Hematopoietic multipotent progenitor cell treated with erythropoietin and hydrocortisone succinate and interleukin-3 and kit ligand, for 4 days (in vitro differentiated cells): ENCODE measurements at regions not wholly inside any gene's neighbourhood (a gene's known extent, or its start where the extent isn't known, plus 50 kb on each side); places are given as distances from the start of the nearest gene placed in this dataset.

Experiments
- DNase-seq: peaks from one replicate; pipeline ENCODE4 v3.0.0-alpha.2; 2015

DNA sequence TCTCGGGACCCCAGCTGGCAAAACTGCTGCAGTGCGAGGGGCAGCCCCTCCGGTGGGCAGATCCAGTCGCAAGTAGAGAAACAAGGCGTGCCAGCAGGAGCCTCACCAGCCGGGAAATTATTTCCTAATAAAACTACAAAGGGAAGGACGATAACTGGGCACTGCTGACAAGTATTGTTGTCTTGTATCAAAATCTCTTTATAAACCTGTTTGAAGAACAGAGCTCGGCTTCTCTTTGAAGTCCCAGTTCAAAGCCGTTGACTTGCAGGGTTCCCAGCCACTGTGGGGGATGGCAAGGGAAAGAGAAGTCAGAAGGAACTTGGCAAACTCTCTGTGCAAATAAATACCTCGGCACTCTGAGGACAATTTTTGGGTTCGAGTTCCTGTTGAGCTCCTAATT, 504.5 kb downstream of the CD83 start:
- no peak for DNase-seq

DNA sequence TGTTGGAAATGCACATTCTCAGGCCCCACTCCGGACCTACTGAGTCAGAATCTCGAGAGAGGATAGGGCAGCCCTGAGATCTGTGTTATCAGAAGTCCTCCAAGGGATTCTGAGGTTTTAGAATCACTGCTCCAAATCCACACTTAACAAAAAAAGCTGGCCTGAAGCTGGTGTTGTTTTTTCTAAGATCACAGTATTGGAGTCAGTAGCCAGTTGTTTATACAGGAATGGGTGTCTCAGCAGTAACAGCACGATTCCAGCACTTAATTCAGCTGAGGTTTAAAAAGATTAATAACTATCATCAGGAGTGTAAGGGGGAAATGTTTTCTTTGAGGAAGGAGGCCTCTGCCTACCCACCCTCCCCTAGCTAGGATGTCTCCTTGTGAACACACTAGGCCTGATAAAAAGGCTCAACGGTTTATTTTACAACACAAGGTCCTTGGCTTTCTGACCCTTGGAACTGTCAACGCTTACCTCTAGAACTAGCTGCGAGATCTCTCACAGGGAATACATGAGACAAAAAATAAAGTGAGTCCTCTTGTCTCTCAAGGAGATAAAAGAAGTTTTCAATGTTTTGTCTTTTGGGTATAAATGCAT, 505.4 kb downstream of the CD83 start:
- no peak for DNase-seq

DNA sequence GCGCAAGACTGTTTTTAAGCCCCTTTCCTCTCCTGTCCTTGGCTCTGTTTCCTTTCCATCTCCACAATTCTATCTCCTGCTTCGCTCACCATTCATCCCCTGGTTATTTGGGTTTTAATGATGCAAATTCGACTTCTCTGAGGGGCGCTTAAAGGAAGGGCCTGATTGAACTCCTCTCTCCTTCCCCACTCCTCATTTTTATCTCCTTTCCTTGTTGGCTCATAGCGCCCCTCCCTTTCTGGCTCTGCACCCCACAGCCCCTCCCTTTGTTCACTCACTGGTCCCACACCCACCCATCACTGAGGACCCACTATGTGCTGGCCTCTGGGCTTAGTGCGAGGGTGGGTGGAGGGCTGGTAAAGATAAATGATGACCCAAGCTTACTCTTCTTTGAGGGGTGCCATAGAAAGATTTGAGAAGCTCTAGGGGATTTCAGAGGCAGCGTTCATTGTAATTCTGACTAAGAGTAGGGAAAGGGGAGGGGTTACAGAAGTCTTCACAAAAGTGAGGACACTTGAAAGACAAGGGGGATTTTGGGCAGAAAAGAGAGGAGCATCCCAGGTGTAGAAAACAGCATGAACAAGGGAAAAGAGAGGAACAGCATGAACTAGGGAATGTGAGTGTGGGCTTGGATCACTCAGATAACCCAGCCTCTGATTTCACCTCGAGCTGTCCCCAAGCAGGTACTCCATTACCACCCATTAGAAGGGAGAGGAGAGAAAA, 507.8 kb downstream of the CD83 start:
- DNase-seq = no peak

DNA sequence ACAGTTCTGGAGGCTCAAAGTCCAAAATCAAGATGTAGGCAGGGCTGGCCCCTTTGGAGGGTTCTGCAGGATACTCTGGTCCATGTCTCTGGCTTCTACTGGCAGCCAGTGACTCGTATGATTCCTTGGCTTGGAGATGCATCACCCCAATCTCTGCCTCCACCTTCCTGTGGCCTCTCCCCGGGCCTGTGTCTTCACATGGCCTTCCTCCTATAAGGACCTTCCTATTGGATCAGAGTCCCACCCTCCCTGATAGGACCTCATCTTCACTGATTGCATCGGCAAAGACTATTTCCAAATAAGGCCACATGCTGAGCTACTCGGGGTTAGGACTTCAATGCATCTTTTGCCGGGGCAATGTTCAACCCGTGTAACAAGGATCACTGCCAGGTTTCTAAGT, 509.0 kb downstream of the CD83 start:
- no peak for DNase-seq

DNA sequence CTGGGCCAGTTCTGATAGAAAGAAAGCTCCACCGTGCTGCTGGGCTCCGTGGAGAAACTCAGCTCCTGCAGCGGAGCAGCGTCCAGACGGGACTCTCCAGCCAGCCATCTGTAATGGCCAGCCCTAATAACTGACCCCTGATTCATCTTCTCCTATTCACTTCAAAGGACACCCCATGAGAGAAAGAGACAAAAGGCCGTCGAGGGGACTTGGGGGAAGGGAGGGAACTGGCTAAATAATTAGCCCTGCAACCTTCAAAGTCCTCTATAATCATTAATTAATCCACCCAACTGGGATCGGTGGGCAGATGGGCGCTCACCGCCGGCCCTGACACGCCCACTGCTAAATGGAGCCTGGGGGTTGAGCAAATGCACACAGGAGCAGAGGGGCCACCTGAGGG, 512.4 kb downstream of the CD83 start:
- no peak for DNase-seq

DNA sequence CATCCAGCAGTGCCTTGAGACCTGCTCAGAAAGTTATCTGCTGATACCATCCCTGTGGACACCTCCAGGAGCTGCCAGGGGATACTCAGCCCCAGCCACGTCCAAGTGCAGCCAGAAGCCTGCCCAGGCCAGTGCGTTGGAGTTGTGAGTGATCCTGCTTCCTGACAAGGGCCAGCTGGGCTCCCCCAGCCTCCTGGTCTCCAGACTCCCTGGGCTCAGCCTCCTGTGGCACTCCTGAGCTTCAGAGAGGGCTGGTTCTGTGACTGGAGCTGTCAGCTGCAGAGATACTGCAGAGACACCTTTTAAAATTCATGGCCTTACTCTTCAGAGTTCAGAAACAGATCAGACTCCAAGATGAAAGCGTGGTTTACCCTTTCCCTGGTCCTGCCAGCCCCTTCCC, 515.9 kb downstream of the CD83 start:
- no peak for DNase-seq

DNA sequence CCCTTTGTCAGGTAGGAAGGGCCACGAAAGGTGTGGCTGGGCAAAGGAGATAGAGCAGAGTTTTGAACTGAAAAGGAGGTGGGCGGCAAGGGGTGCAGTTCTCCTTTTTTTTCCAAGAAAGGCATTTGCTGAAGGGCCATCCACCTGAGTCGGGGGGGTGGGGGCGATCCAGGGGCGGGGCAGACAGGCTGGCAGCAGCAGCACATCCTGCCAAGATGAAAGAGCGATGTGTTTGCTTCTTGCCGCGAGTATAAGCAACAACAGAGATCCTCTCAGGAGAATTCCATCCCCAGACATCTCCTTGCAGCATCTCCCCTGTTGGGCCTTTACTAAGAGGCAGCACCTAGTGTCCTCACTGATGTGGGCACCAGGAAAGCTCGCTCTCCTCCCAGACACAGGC, 516.5 kb downstream of the CD83 start:
- DNase-seq = no peak

DNA sequence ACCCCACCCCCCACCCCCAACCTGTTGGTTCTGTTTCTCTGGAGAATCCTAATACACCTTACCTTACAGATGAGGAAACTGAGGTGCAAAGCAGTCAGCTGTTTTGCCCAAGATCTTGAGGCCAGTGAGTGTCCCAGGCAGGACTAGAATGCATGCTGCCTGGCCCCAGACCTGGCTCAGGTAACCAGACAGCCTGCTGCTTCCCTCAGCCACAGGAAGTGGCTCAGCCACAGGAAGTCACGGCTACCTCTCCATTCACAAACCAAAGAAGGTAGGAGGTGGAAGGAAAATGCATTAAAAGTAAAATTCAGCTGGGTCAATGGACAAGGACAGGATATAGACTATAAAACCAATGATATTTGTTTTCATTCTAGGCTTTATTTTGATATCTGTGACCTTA, 517.6 kb downstream of the CD83 start:
- DNase-seq = no peak

DNA sequence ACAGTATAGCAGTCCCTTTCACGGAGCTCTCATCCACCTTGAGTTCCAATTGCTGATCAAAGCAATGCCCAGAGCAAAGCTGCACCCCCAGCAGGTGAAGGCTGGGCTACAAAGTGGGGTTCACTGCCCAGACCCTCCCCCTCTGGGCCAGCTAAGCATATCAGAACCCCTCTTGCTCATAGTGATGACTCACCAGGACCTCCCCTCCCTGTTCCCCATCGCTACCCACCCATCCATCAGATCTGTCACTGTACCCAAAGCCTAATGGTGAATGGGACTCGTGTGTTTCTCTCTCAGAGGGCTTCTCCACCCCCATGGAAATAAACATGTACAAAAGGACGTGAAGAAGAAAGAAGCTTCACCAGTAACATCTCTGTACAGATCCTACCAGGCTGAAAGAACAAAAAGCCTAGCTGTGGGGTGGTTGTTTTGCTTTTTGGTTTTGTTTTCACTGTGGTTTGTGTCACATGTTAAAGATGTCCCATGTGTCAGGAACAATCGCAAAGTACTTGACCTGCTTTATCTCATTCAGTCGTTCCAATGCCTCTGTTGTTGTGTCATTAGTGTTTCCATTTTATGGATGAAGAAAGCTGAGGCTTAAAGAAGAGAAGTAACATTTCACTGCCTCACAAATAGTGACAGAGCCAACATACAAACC, 518.5 kb downstream of the CD83 start:
- DNase-seq = no peak

DNA sequence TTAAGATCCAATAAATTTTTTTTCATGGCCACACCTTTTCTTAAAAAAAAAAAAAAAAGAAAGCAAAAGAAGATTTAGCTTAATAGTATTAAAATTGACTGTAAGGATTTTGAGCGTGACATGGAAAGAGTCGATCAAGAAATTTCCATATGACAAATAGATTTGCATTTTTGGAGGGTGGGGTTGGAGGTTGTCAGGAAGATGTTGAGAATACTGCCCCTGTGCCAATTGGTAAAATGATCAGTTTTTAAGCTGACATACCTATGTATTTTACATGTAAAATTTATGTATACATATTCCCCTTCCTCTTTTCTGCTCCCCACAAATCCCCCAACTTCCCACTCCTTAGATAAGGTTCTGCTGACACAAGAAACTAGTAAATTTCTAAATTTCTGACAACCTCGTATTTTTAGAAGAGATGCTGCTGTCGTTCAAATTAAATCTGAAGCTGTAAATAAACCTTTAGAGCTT, 520.9 kb downstream of the CD83 start:
- peak; percentile 43 for DNase-seq

DNA sequence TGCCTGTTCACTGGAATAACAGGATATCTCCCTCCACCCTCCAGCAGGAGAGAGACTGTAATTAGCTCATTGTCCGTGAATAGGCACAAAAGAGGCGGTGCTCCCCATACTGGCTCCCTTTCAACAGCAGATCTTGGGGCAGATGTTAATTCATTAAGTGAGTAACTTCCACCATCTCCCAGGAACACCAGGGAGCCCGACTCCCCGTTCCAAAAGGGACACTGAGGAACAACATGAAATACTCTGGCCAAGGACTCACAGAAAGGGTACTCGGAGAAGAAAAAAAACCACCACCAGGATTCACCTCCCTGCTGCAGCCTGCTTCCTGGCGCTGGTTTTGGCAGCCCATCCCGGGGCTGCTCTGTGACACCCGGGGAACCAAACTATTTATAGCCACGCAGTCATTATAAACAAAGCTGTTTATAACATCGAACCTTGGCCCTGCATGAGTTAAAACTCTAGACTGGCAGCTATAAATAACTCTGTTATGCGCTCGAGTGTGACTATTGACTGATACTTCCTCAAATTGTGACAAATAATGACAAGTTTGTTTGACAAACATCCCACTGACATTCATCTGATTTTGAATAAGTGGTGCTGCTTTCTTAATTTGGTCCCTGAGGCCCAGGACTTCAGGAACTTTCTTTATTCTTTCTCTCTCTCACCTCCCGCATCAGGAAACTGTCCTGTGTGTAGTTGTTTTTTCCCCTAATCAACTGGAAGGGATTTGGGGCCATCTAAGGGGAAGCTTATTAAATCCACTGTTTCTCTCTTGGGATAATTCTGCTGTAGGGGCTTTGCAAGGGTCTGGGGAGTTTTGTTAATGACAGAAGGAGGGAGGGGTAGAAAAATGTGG, 521.6 kb downstream of the CD83 start:
- DNase-seq = peak; percentile 42

DNA sequence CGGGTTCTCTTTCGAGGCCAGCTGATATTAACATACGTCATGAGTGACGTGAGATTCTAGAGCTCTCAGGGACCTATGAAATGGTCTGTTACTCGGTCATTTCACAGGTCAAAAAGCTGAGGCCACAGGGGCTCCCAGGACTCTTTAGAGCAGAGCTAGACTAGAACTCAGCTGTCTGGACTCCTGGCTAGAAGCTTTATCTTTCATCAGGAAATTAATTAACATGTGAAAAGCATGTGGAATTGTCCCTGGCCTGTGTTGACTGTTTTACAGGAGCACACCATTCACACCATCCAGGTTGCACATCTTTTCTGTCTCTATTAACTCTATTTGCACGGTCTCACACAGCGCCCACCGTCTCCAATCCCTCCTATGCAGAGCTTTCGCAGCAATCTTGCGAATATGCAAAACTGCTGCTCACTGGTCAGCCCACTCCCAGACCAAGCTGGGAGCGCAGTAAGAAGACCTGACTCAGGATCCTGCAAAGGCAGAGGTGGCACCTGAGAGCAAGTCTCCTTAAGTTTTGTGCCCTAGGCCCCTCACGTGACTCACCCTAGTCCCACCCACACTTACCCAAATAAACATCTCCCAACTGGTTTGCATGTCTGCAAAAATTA, 522.5 kb downstream of the CD83 start:
- no peak for DNase-seq

DNA sequence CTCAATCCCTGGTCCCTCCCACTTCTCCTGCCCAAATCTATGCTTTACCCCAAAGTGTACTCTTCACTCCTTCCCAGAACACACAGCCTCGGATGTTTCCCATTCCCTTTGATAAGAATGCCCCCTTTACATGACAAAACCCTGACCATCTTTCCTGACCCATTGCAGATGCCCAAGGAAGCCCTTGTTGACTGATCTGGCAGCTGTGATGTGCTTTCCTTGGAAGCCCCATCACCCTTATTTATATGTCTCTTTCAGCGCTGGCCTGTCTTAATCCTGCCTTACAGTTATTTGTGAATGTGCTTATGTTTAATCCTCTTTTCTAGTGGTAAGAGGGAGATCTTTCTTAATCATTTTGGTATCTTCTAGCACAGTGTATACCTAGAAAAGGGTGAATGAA, 523.1 kb downstream of the CD83 start:
- DNase-seq = no peak

DNA sequence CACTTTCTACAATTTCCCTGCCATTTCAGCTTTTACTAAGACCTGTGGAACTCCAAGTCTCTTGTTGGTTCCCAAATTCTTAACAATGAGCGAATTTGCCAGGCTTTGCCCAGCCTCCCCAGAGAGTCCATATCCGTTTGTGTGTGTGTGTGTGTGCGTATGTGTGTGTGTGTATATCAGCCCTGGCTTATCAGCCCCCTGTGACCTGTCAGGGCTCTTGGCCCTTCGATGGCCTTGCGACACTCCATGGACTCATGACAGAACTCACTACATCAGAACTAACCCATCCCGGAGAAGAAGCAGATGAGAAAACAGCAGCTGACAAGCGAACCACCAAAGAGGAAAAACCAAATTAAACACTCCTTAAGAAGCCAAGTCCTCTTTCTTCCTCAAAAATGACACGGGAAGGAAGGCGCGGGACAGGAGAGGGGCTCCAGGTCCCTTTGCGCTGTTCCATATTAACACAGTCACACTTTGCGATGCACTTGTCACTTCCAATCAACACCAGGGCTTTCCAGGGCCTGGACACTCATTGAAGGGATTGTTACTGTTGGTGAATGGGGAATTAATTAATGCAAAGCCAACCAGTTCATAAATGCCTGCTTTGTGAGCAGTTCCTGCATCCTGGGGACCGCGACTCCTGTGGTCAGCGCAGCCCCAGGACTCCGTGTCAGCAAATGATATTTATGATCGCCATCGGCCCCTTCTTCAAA, 524.0 kb downstream of the CD83 start:
- DNase-seq = no peak

DNA sequence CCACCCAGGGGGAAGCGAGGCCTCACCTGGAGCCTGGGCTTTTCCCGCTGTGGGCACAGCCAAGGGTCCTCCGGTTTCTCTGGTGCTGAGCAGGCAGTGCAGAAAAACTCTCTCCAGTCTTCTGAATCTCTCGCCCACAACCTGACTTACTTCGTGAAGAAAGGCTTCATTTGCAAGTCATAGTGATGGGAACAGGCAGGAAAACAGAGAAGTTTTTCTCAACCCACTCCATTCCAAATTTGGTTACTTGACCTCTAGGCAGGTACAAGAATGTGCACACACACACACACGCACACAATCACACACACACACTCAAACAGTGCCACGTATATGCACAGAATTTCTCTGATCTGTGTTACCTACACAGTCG, 524.5 kb downstream of the CD83 start:
- no peak for DNase-seq

DNA sequence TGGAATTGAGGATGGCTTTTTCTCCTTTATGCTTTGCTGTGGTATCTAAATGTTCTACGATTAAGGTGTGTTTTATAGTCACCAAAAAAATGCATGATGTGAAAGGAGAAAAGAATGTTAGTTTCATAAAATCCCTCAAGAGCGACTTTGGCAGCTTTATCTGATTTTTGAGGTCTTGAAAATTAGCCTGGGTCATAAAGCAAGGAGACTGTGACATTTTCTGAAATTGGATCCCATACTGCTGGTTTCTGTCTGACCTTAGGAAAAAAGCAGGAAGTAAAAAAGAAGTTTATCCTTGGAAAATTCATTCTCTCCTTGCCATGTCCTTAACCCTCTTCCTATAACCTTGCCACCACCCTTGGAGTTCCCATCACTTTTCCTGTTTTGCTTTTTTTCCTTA, 525.3 kb downstream of the CD83 start:
- DNase-seq = no peak

DNA sequence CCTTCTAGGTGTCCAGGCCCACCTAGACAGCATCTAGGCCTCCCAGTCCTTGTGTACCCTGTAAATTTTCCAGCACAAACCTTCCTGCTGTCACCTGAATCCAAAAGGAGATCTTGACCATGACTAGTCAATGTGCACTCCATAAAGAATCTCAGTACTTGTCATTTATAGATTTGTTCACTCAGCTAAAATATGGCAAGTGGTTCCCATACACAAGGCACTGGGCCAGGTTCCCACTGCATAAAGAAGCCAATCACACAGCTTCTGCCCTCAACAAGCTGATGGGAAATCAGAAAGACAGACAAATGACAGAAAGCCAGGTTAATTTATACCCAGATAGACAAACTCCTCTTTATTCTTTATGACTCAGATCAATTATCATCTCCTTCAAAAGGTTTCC, 526.8 kb downstream of the CD83 start:
- DNase-seq = no peak

DNA sequence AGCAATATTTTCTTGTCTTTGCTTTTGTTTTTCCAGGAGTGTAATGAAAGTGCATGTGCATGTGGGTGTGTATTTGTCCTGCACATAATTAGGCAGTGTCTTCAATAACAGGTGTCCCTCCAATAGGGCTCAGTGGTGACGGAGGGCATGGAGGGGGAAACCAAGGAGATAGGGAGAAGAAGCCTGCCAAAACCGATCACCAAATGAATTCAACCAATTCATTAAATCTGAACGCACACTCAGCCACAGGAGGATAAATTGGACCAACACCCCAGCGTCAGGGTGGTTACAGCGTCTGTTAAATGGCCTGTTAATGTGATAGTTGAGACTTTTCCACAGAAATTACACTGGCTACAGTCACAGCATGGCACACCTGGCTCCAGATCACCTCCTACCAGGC, 527.6 kb downstream of the CD83 start:
- no peak for DNase-seq

DNA sequence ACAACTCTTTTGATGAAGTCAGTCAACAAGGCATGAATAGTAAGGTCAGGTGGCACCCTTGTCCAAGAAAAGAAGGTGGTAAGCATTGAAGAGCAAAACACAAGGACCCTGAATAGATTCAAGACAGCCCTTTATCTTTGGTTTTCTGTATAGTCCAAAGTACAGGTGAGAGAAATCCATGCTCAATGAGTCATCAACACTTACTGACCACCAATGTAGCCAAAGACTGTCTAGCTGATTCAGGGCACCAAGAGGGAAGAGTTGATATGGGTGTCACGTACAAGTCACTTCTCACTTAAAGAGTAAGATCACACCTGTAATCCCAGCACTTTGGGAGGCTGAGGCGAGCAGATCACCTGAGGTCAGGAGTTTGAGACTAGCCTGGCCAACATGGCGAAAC, 528.3 kb downstream of the CD83 start:
- no peak for DNase-seq

DNA sequence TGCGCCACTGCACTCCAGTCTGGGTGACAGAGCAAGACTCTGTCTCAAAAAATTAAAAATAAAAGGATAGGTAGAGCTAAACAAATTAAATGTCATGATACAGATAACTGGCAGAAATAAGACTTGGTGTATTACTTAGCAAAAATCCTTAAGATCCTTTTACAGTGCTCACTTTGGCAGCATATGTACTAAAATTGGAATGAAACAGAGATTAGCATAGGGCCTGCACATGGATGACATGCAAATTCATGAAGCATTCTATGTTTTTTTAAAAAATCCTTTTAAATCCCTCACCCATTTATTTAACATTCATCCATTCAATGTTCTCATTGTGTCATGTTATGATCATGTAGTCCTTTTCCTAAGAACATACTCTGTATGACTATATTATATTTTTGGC, 528.8 kb downstream of the CD83 start:
- no peak for DNase-seq

DNA sequence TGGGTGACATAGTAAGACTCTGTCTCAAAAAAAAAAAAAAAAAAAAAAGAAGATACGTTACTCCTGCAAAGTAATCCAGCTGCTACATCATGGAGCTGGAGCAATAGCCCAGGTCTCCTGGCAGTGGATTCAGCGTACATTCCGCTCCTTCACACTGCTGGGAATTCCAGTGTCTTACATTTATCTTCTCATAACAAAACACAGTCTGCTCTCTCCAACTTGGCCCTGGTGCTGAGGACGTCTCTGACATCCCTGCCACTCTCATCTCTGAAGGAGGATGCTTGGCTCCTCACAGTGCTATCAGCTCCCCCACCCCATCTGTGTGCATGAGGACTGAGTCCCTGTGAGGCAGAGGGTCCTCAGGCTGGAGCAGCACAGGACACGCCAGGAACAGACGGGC, 529.8 kb downstream of the CD83 start:
- no peak for DNase-seq

DNA sequence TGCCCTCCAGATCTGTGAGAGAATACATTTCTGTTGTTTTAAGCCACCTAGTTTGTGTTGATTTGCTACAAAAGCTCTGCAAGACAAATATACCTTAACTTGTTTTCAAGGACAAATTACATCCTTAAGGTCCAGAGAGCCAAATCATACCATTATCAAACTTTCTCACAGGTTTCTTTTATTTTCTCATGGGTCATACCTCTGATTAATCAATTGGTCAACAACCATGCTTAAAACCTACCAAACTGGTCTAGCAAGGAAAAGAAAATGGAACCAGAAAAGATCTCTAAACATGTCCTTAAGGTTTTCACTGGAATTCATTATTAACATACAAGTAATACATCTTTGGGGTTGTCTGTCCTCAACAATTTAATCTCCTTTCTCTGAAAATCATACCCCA, 535.0 kb downstream of the CD83 start:
- no peak for DNase-seq
